NOMO-1 treated with DMSO at 0.1 percent for 48 hours (cell line): ENCODE measurements at regions not wholly inside any gene's neighbourhood (a gene's known extent, or its start where the extent isn't known, plus 50 kb on each side); places are given as distances from the start of the nearest gene placed in this dataset.
"Not testable (repeated sequence)": the region's sequence is repeated elsewhere in the genome, so short reads cannot be mapped to it uniquely, and the experiment has no call there.

Source experiments
- DNase-seq: peaks from one replicate; lab custom pipeline; 2025; ENCODE audit not compliant: unreplicated experiment; lab: John Stamatoyannopoulos, UW

GRCh38 chr20:5492937-5493336, 117.9 kb downstream of the GPCPD1 start:
- DNase-seq = no peak

- no peak for DNase-seq
Observed at GRCh38 chr20:5491455-5491854, 119.4 kb downstream of the GPCPD1 start.

- DNase-seq = no peak
Observed at GRCh38 chr20:5489601-5490000, 121.2 kb downstream of the GPCPD1 start.

GRCh38 chr20:5488823-5489222, 122.0 kb downstream of the GPCPD1 start:
- DNase-seq = no peak

GRCh38 chr20:5486377-5487054, 124.3 kb downstream of the GPCPD1 start:
- DNase-seq = no peak

GRCh38 chr20:5484926-5485325, 125.9 kb downstream of the GPCPD1 start:
- DNase-seq = no peak

GRCh38 chr20:5484346-5484745, 126.5 kb downstream of the GPCPD1 start:
- no peak for DNase-seq

- no peak for DNase-seq
Observed at GRCh38 chr20:5482791-5483190, 128.0 kb downstream of the GPCPD1 start.

GRCh38 chr20:5481872-5482271, 128.9 kb downstream of the GPCPD1 start:
- no peak for DNase-seq

GRCh38 chr20:5480824-5481600, 129.8 kb downstream of the GPCPD1 start:
- DNase-seq = no peak

GRCh38 chr20:5474646-5475550, 135.9 kb downstream of the GPCPD1 start:
- DNase-seq = no peak

- not testable (repeated sequence) for DNase-seq
Observed at GRCh38 chr20:5471866-5472265, 138.9 kb downstream of the GPCPD1 start.

- no peak for DNase-seq
Observed at GRCh38 chr20:5471368-5471767, 139.4 kb downstream of the GPCPD1 start.

- DNase-seq = no peak
Observed at GRCh38 chr20:5470943-5471342, 139.9 kb downstream of the GPCPD1 start.

- DNase-seq = no peak
Observed at GRCh38 chr20:5470458-5470857, 140.3 kb downstream of the GPCPD1 start.

- no peak for DNase-seq
Observed at GRCh38 chr20:5469111-5469510, 141.7 kb downstream of the GPCPD1 start.

GRCh38 chr20:5467086-5467485, 143.7 kb downstream of the GPCPD1 start:
- no peak for DNase-seq

- no peak for DNase-seq
Observed at GRCh38 chr20:5465604-5465927, 145.2 kb downstream of the GPCPD1 start.

- no peak for DNase-seq
Observed at GRCh38 chr20:5464901-5465603, 145.8 kb downstream of the GPCPD1 start.

GRCh38 chr20:5463007-5463686, 146.4 kb upstream of the PROKR2 start:
- DNase-seq = no peak
